GM21360 (cell line): ENCODE measurements at regions not wholly inside any gene's neighbourhood (a gene's known extent, or its start where the extent isn't known, plus 50 kb on each side); places are given as distances from the start of the nearest gene placed in this dataset.
"Not testable (repeated sequence)": the region's sequence is repeated elsewhere in the genome, so short reads cannot be mapped to it uniquely, and the experiment has no call there.

ENCODE experiments used
- ATAC-seq: cut with Tn5 transposase; IDR thresholded peaks from one replicate; pipeline ENCODE4 v1.9.1; 2021; ENCODE audit warnings: mild to moderate bottlenecking, moderate library complexity; ENCODE audit not compliant: unreplicated experiment

DNA sequence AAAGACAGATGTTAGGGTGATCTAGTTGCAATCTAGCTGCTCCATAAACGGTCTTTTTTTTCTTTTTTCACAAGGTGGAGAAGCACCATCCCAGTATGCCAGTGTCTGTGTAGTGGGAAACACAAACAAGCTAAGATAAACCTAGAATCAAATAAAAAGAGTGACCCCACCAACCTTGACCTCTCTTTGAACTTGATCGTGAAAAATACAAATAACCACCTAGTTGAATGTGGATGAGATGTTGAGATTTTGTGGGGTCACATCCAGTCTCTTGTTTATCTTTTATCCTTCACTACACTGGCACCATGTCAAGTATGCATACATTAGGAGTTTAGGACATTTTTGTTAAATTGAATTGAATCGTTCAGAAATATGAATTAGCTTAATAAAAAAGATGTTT, 194.6 kb upstream of the EYA4 start:
- ATAC-seq, result no peak

GRCh38 chr6:133047065-133047665, 194.0 kb upstream of the EYA4 start:
- ATAC-seq, result no peak

DNA sequence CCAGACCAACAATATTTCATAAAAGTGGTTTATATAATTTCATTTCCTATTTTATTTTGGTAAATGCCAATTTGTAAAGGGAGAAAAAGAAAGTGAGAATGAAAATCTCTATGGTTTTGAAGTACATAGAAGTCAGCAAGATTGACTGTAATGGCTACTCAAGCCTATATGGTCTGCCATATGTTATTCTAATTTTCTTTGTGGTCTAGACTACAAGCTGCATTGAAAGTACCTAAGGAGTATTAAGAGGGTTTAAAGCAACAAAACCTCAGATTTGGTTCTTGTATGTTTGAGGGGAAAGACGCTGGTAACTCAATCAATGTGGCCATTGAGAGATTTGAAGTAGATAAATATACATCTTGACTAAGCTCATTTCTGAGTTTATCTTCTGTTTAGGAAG, 193.5 kb upstream of the EYA4 start:
- no peak for ATAC-seq

DNA sequence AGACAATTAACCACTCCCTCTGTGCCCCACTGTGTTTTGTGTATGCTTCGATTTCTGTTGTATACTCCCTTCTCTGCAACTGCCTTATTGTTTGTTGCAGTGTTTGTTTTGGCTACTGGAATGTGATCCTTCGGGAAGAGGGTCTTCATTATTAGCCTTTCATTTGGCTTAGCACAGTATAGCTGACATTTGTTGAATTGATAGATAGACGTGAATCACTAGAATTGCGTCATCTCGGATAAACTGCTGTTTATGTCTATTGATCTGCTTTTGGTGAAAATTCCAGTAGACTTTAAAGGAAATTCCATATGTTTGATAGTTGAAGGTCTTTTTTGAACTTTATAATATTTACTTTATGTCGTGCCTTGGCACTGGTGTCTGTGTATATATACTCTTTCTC, 189.9 kb upstream of the EYA4 start:
- no peak for ATAC-seq

DNA sequence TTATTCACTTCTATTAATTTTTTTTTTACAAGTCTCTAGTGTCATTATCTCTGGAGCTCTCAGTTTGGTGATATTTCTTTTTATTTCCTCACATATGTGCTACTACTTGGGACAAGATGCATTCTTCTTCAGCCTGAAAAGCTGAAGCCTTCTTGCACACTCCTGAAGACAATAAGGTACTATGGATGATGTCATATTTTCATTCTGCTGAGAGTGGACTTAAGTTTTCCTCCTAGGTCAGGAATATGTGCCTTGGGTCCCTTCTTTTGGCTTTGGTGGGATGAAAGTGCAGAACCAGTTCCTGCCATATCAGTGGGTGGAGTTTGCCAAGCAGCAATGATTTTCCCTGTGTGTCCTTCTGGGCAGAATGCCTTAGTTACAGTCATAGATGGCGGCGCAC, 188.7 kb upstream of the EYA4 start:
- no peak for ATAC-seq

GRCh38 chr6:133055441-133055966, 185.7 kb upstream of the EYA4 start:
- no peak for ATAC-seq

DNA sequence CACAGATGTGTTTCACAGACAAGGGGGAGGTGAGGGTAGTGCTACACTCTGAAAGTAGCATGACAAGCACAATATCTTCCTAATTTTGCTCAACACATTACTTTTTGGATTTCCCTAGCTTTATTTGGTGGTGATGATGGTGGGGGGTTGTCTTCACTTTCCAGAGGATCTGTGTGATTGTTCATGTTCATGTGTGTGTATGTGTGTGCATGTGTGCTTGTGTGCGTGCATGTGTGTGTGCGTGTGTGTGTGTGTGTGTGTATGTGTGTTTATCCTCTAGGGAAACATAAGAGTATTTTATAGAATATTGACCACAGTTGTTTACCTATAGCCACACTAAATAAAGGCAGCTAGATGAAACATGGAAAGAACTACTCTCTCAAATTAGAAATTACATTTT, 183.8 kb upstream of the EYA4 start:
- no peak for ATAC-seq

- no peak for ATAC-seq
These were observed 179.1 kb upstream of the EYA4 start for GRCh38 chr6:133062077-133062476.

- no peak for ATAC-seq
These were observed 178.4 kb upstream of the EYA4 start for GRCh38 chr6:133062696-133063306.

- no peak for ATAC-seq
These were observed 173.2 kb upstream of the EYA4 start for GRCh38 chr6:133067960-133068359.

- no peak for ATAC-seq
These were observed 170.6 kb upstream of the EYA4 start for GRCh38 chr6:133070410-133071043.

DNA sequence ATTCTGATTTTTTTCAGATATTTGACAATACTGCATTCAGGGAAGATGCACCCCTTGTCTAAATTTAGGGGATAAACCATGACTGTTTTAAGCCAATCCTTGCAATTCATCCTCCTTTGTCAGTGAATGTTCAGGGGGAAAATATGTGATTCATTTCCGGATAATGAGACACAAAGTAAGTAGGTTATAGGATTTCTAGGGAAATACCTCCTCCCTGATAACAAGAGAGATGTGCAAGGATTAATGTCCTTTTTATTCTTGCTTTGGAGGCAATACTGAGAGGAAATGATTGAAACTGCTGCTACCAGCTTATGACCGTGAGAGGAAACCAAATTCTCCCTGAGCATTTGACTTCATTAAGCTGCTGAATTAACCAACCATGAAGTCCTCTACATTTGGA, 161.3 kb upstream of the EYA4 start:
- ATAC-seq, result no peak

- ATAC-seq, result no peak
These were observed 157.7 kb upstream of the EYA4 start for GRCh38 chr6:133083248-133083967.

DNA sequence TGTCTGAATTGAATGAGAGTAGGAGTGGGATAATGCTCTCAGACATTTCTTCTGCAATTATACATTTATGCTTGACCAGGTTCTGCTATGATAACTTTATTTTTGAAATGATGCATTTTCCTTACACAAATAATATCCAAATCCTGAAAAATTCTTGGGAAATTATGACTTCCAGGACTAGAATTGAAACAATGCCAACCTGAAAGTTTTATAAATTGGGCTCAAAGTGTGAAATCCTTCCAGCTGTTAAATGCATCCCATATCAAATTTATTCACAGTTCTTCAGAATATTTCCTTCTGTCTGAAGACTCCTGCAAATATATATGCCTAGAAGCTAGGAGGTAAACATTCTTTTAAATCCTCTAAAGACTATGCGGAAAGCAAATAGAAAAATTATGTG, 155.7 kb upstream of the EYA4 start:
- no peak for ATAC-seq

DNA sequence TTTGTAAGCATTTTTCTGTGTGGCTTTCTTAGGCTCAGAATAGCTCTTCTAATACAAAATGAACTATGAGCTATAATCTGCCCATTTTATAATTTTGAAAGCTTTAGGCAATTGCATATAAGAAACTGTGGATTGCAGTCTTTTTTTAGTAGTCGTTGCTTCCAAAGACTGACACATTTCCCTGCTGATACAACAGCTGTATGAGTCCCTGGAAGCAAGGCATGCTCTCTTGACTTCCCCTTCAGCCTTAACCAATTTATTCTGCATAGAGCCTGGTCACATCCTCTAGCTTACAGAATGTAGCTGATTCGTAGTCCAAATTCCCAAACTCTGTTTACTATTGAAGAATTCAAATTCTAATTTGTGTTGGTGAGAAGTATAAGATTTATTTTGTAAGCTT, 155.3 kb upstream of the EYA4 start:
- ATAC-seq, result no peak

DNA sequence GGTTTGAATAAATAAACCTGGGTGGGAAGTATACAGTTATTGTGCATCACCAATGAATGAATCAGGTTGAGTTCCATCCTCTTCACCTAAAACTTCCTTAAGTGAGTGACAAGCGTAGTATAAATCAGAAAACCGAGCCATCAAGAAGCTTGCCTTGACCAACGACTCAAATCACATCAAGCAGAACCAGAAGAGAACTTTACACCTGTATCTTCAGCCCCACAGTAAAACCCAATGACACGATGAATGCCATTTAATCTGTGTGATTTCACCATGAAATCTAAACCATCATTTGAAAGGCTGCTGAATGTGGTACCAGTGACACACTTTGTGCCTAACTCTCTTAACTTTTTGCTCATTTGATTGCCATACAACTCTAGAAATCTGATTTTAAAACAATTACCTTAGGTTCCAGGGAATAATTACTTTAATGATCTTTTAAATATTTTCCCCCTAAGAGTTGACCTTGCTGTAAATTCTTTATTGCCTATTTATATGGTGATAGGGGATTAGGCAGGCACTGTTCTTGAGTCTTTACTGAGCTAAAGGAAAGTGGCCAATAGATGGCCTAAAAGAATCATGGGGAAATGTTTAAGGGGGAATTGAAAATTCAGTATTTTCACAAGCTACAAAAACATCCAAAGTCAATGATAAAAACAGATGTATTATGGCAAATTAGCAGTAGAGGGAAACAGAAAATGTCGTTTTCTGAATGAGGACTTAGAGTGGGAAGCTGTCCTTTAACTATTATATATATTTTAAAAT, 152.0 kb upstream of the EYA4 start:
- no peak for ATAC-seq

- no peak for ATAC-seq
These were observed 149.0 kb upstream of the EYA4 start for GRCh38 chr6:133092199-133092598.

- ATAC-seq, result no peak
These were observed 148.4 kb upstream of the EYA4 start for GRCh38 chr6:133092771-133093170.

GRCh38 chr6:133093211-133093610, 147.9 kb upstream of the EYA4 start:
- ATAC-seq, result not testable (repeated sequence)

DNA sequence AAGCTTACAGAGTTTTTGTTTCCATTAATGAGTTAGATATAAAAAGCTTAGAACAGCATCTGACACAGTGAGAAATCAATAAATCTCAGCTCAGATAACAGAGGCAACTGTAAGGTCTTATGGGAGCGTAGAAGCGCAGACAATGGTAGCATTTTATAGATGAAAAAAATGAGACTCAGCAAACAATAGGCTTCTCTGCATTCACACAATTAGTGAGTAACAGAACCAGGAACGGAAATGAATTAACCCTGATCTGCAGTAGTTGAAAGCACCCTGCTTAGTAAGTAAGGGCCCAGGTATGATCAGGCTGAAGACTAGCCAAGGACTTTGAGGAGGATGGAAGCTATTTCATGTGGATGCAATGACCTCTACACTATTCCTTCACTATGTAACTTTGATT, 147.2 kb upstream of the EYA4 start:
- ATAC-seq, result no peak

DNA sequence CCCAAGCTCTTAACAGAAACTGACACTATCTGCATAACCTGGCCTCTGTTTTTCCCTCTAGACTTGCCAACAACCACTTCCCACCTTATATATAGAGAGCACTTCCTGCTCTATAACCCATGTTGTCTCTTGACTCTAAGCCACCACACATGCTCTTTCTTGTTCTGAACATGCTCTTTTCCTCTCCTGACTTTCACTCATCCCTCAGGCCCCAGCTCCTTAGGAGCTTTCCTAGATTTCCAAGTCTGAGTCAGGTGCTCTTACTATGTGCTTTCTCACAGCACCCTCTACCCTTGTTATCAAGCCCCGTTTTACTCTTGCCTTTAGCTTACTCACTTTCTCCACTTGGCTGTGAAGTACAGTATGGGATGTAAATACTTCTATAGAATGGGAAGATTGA, 143.9 kb upstream of the EYA4 start:
- no peak for ATAC-seq
